Muscle of arm (tissue), 1 donor: ENCODE measurements at regions not wholly inside any gene's neighbourhood (a gene's known extent, or its start where the extent isn't known, plus 50 kb on each side); places are given as distances from the start of the nearest gene placed in this dataset.
"Not testable (repeated sequence)": the region's sequence is repeated elsewhere in the genome, so short reads cannot be mapped to it uniquely, and the experiment has no call there.

Source experiments
- DNase-seq: peaks from one replicate; pipeline ENCODE4 v3.0.0-alpha.2; 2013

GRCh38 chr12:86950043-86950442 is 693.9 kb upstream of the MGAT4C start:
- DNase-seq = no peak

- DNase-seq = no peak
These were observed 692.7 kb upstream of the MGAT4C start for GRCh38 chr12:86948851-86949250.

GRCh38 chr12:86945685-86946196 is 689.5 kb upstream of the MGAT4C start:
- no peak for DNase-seq

- DNase-seq = not testable (repeated sequence)
These were observed 688.1 kb upstream of the MGAT4C start for GRCh38 chr12:86944197-86944819.

- no peak for DNase-seq
These were observed 675.5 kb upstream of the MGAT4C start for GRCh38 chr12:86931714-86932113.

- no peak for DNase-seq
These were observed 673.8 kb upstream of the MGAT4C start for GRCh38 chr12:86929962-86930361.

- no peak for DNase-seq
These were observed 660.9 kb upstream of the MGAT4C start for GRCh38 chr12:86917121-86917520.

GRCh38 chr12:86914721-86915120 is 658.5 kb upstream of the MGAT4C start:
- peak; percentile 6 for DNase-seq

GRCh38 chr12:86911973-86912372 is 655.8 kb upstream of the MGAT4C start:
- DNase-seq = no peak

- DNase-seq = no peak
These were observed 647.0 kb upstream of the MGAT4C start for GRCh38 chr12:86903159-86903558.

GRCh38 chr12:86860776-86861175 is 604.6 kb upstream of the MGAT4C start:
- no peak for DNase-seq

GRCh38 chr12:86852451-86852850 is 596.3 kb upstream of the MGAT4C start:
- no peak for DNase-seq

- DNase-seq = peak; percentile 48
These were observed 582.5 kb upstream of the MGAT4C start for GRCh38 chr12:86838711-86839110.

GRCh38 chr12:86838260-86838659 is 582.1 kb upstream of the MGAT4C start:
- no peak for DNase-seq

GRCh38 chr12:86837246-86837645 is 581.1 kb upstream of the MGAT4C start:
- no peak for DNase-seq

- no peak for DNase-seq
These were observed 578.0 kb upstream of the MGAT4C start for GRCh38 chr12:86834217-86834616.

- no peak for DNase-seq
These were observed 571.2 kb upstream of the MGAT4C start for GRCh38 chr12:86827409-86827808.

GRCh38 chr12:86826051-86826450 is 569.9 kb upstream of the MGAT4C start:
- no peak for DNase-seq

- no peak for DNase-seq
These were observed 545.2 kb upstream of the MGAT4C start for GRCh38 chr12:86801439-86801838.

- DNase-seq = no peak
These were observed 543.4 kb upstream of the MGAT4C start for GRCh38 chr12:86799616-86800015.

- DNase-seq = no peak
These were observed 540.4 kb upstream of the MGAT4C start for GRCh38 chr12:86796550-86796949.

- no peak for DNase-seq
These were observed 532.5 kb upstream of the MGAT4C start for GRCh38 chr12:86788661-86789060.

GRCh38 chr12:86787419-86787818 is 531.2 kb upstream of the MGAT4C start:
- no peak for DNase-seq

GRCh38 chr12:86777325-86777724 is 521.1 kb upstream of the MGAT4C start:
- no peak for DNase-seq
